ENCODE measurements at regions not wholly inside any gene's neighbourhood (a gene's known extent, or its start where the extent isn't known, plus 50 kb on each side); places are given as distances from the start of the nearest gene placed in this dataset.
"Not testable (repeated sequence)": the region's sequence is repeated elsewhere in the genome, so short reads cannot be mapped to it uniquely, and the experiment has no call there.

DNA sequence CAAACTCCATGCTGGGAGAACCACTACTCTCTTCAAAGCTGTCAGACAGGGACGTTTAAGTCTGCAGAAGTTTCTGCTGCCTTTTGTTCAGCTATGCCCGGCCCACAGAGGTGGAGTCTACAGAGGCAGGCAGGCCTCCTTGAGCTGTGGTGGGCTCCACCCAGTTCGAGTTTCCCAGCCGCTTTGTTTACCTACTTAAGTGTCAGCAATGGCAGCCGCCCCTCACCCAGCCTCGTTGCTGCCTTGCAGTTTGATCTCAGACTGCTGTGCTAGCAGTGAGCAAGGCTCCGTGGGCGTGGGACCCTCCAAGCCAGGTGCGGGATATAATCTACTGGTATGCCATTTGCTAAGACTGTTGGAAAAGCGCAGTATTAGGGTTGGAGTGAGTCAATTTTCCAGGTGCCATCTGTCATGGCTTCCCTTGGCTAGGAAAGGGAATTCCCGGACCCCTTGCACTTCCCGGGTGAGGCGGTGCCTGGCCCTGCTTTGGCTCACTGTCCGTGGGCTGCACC is 190.7 kb downstream of the TTC6 start:
- not testable (repeated sequence) for DNase-seq (ENCODE audit: low spot score)

DNA sequence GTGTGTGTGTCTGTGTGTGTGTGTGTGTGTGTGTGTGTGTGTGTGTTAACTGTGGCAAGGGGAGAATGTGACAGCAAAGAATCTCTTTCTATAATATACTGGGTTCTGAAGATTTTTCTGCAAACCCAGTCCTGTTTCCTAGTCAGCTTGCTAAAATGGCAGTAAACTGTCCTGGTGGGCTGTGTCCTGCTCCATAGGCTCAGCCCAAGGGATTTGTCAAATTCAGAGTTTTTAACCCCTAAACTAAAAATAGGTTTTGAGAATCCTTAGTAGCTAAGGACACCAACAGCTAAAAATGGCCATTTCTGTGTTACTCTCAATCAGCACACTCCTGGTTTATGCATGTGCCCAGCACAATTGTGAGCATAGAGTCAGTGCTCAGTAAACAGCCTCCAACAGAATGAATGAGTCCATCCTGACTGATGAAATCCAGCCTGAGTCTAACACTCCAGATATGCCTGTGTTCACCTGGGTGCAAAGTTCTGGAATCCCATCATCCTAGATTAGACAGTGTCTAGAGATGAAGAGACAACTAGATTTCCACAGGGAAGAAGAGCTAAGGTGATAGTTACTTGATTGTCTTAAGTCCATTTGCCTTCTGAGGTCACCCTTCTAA is 192.6 kb downstream of the TTC6 start:
- no peak for DNase-seq (ENCODE audit: low spot score)

DNA sequence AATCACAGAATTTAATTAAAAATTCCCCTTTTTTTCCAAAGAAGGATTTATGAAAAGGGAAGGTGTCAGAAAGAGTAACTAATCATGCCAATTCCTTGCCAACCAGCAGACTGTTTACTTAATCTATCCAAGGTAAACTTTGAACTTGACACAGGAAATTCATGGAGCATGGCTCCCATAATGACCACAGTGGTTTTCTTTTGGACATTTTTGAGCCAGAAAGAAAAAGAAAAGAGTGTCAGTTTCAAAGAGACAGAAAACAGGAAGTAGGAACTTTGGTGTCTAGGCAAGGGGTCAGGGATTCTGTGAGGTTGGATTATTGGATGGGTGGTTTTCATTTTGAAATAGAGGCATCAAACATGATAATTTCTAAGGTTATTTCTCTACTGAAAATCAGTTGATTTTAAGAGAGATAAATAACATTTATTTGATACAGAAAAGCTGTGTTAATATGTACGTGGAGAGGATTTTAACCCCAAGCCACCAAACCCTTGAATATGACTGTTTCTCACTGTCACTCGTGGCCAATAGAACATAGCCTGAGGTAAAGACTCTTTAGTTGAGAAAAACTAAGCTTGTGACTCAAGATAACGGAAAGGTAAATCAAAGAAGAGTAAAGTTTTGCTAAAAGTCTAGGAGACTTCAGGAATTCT is 196.1 kb downstream of the TTC6 start:
- DNase-seq (ENCODE audit: low spot score), result no peak

DNA sequence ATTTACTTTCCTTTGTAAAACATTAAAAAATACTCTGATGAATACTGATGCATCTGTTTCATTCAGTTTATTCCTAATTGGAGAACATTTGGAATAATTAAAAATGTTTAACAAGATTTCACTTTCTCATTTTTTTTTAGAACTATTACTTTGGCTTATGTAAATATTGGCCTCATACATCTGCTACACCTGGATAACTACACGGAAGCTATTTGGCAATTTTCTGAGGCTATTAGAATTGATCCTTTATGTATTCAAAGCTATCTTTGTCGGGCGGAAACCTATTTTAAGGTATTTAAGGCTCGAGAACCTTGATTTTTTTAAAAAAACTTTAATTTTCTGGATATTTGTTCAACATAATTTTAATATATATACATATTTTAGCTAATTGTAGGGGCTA is 196.7 kb downstream of the TTC6 start:
- no peak for DNase-seq (ENCODE audit: low spot score)

DNA sequence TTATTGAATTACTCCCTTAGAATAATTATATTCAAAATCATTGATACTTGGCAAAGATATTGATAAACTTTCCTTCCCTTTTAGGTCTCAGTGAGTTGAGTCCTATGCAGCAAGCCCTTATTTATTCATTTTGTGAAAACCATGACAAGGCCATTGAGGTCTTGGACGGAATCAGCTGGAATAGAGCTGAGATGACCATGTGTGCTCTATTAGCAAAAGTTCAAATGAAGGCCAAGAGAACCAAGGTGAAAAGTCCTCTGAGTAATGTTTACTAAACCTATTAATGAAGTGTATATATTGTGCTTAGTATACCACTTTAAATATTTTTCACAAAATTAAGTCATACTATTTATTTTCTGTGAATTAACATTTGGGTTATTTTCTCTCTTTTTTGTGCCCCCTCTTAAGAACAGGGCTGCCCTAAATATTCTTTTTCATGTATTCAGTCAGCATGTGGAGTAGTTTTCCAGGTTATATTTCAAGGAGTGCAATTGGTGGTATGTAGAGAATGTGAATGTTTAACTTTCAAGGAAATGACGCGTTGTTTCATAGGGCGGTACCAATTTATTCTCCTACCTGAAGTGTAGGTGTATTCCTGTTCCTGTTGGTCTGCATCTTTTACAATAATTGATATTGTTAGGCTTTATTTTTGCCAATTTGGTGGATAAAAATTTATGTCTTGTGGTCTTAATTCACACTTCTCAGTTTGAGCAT is 201.4 kb downstream of the TTC6 start:
- DNase-seq (ENCODE audit: low spot score), result no peak

DNA sequence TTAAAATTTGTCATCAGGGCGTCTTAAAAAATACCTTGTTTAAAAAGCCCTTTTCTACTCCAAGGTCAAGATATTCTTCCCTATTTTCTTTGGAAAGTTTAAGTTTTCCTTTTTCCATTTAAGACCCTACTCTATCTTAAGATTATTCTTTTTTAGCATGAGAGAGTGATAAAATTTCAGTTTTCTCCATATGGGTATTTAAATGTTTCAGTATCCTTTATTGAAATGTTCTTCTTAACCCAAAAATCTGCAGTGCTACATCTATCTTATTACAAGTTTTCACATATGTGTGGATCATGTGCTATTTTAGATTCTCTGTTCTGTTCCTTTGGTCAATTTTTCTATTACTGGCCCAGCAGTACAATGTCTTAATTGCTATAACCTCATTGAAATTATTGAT is 202.2 kb downstream of the TTC6 start:
- DNase-seq (ENCODE audit: low spot score), result no peak

DNA sequence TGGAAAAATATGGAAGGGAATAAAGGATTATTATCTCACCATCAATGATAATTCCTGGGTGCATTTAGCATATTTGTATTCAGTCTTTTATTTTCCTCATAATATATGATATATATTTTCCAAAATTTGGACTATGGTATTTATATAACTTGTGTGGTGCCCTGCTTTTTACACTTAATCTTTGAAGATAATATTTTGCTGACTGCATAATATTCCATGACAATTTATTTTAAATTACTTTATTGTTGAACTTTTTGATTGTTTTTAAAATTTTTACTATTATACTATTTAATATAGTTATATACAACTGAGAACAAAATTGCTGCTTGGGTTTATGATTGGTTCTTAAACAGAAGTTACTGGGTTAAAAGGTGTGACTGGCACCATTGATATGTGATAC is 212.3 kb downstream of the TTC6 start:
- no peak for DNase-seq (ENCODE audit: low spot score)

DNA sequence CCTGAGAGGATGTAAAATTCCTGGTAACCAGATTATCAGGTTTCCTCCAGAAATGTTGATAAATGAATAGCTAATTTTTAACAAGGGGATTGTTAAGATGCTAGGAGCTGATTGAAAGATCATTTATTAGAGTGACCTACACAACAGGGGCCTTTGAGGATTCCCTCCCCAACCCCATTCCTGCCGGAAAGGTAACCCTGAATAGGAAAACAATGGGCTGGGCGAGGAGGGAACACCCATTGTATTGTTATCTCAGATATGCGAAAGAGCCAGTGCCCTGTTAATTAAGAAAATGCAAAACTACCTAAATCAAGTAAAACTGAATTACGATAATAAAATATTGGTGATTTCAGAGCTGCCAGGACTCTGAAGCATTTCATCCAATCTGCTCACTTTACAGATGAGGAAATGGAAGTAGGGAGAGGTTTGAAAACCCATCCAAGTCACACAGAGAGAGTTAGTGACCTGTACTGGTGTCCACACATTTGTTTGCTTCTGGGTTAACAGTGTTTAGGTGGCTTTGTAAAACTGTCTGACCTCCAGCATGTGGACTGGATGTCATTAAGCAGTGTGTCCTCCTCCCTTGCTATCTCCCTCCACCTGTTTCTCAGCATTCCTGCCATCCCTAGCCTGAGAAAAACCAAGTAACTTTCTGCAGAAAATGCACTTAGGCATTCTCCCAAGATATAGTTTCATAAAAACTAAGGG is 214.8 kb downstream of the TTC6 start:
- DNase-seq (ENCODE audit: low spot score), result no peak

DNA sequence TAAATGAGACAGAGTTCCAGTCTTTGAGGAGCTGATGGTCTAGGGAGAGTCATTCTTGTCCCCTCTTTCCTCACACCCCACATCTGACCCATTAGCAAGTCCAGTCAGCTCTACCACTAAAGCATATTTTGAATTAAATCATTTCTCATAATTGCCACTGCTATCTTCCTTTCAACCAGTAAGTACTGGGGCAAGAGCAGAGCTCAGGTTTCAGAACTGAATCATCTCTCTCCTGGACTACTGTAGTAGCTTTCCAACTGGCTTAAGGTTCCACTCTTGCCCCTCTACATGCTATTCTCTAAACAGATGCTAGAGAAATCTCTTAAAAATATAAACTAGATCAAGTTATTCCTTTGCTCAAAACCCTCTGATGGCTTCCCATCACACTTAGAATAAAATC is 218.3 kb downstream of the TTC6 start:
- DNase-seq (ENCODE audit: low spot score), result no peak

DNA sequence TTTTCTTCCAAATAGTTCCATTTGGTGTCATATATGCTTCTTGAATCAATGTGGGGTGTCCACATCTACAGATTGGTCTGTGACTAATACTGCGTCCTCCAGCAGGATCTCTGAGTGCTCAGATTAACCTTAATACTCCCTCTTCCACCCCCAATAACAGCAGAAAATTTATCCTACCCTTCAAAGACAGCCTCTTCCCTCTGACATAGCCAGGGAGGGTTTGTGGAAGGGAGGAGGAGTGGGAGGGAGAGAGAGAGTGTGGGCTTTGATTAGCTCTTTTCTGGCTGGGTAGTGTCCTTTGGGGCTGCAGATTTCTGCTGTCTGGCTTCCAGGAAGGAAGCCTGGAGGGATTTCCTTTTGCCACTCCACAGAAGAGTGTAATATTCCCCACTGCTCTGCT is 220.7 kb downstream of the TTC6 start:
- DNase-seq (ENCODE audit: low spot score), result no peak

DNA sequence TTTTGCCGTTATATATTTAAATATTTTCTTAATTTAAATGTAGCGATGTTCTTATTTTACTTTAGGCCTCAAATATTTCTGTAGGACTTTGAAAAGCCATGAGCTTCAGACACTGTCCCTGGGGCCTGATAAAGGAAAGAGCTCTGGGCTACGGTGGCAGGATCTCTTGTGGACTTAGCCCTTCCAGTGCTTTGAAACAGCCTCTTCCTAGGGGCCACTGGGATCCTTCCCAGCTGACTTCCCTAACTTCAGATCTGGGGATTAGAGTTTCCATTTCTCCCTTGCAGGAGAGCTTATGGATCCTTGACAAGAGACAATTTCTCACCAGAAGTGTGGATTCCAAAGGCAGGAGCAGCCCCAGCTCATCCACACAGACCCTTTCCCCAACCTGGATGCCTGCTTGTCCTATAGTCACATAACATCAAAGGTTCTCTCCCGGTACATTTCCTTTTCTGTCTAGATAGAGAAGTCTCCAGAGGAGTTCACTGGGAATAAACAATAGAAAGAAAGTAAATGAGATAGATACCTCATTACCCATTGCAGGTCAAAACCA is 221.4 kb downstream of the TTC6 start:
- DNase-seq (ENCODE audit: low spot score), result no peak

DNA sequence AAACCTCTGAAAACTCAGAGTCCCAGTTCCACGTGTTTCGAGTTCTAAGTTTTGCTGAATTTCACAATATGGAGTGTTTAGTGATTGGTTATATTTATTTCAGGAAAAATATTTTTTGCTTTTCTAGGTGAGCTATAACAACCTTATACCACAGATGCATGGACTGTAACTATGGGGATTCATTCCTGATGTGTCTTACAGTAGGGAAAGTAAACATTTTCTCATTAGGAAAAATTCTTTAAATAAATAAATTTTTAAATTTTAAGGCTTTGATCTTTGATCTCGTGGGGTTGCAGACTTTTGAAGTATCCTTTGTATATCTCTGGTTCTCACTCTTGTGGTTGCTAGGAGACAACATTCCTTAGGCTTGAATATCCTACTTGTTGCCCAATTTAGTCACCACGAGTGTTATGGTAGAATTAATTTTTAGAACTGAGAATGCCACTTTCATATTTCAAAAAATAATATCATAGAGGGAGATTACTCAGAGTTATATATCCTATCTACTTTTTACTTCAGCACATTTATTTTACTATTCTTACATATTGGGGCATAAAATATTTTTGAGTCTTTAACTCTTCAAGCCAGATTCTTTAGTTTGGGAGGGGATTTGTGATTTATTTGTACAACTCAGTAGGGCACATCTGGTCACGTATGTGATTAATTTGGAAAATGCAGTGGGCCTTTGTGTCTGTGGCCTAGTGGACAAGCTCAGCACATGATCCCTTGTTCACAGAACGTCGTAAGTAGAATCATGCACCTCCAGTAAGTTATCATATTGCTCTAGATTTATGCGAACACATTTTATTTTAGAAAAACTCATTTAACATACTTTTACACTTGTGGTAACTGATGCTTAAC is 224.0 kb downstream of the TTC6 start:
- peak; percentile 33 for DNase-seq (ENCODE audit: low spot score)

DNA sequence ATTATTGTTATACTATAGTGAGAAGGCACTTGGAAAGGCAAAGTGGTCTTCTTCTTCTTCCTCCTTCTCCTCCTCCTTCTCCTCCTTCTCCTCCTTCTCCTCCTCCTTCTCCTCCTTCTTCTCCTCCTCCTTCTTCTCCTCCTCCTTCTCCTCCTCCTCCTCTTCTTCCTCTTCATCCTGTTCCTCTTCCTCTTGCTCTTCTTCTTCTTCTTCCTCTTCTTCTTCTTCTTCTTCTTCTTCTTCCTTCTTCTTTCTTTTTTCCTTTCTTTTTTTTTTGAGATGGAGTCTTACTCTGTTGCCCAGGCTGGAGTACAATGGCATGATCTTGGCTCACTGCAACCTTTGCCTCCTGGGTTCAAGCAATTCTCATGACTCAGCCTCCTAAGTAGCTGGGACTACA is 225.4 kb downstream of the TTC6 start:
- not testable (repeated sequence) for DNase-seq (ENCODE audit: low spot score)

DNA sequence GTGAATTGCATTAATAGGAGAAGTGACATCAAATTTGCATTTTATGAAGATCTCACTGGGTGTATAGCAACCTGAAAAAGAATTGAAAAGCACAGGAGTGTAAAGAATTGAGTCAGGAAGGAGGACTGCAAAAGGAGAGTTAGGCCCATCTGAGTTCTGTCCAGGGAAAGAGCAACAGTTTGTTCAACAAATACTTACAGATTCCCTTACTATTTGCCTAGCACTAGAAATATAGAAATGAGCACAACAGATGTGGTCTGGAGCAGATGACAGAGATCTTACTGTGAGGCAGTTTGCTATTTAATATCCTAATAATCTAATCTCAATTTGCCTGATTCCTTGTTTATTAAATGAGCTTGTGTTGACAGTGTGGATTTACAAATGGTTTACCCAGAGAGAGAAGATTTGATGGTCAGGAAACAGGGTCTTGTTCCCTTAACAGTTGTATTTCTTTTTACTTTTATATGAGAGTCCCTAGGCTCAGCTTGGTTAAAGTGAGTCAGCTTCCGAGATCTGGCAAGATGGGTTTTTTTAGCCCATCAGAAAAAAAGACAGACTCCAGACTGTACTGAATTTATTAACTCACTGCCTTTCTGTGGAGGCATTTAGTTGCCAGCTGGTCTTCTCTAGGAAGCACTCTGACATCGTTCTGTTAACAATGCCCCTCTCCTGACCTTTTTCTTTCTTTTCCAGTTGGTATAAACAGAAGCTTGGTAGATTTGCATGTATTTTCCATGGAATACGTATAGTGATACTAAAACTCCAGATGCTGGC is 229.7 kb downstream of the TTC6 start:
- no peak for DNase-seq (ENCODE audit: low spot score)

DNA sequence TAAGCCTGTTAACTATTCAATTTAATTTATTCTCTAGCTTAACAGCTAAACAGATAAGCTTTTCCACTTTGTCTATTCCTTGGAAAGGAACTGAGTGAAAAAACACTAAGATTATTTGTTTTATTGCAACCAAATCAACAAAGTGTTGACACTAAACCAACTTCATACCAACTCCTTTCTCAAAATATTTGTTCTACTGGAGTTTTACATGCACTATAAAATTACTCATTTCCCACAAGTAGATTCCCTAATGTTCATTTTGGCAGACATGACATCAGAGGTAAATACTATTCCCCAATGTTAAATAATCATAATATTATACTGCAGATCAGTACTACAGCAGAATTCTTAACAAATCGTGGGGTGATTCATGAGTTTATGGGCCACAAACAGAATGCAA is 231.4 kb downstream of the TTC6 start:
- no peak for DNase-seq (ENCODE audit: low spot score)

DNA sequence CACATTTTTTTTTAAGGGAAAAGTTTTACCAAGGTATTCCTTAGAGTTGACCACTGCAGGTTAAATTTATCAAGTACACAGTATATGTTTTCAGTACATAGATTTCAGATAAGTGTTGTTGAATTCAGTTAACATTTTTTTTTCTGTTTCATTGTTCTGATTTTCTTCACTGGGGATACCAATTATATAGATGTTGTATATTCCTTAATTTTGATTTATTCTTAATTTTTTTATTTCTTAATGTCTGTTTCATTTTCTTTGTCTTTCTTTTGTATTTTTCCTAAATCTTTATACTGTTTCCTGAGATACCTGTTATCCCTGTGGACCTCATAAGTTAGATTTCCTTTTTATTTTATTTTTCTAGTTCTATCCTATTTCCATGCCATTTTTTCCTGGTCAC is 234.8 kb downstream of the TTC6 start:
- DNase-seq (ENCODE audit: low spot score), result no peak

DNA sequence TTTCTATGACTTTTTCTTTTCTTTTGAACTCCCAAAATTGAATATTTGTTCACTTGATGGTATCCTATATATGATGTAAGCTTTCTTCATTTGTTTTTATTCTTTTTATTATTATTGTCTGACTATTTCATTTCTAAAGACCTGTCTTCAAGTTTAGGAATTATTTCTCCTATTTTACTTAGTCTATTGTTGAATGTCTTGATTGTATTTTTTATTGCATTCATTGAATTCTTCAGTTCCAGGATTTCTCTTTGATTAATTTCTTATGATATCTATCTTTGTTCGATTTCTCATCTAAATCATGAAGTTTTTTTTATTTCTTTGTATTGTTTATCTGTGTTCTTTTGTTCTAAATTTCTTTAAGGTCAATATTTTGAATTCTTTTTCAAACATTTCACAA is 238.8 kb downstream of the TTC6 start:
- DNase-seq (ENCODE audit: low spot score), result no peak

DNA sequence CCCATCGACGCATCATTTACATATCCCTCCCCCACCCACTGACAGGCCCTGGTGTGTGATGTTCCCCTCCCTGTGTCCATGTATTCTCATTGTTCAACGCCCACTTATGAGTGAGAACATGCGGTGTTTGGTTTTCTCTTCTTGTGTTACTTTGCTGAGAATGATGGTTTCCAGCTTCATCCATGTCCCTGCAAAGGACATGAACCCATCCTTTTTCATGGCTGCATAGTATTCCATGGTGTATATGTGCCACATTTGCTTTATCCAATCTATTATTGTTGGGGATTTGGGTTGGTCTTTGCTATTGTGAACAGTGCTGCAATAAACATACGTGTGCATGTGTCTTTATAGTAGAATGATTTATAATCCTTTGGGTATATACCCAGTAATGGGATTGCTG is 243.3 kb downstream of the TTC6 start:
- DNase-seq (ENCODE audit: low spot score), result not testable (repeated sequence)

DNA sequence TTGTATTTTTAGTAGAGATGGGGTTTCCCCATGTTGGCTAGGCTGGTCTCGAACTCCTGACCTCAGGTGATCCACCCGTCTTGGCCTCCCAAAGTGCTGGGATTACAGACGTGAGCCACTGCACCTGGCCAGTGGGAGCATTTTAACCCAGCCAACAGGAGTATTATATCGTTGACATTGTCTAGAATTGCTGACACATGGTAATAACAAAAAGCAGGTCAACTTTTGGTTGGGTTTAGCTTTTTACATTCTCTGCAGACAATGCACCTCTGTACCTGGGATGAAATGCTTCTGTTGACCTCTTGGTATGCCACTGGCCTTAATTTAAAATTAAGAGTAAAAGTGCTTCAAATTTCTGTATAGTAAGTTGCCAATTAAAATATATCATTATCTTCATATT is 245.6 kb downstream of the TTC6 start:
- DNase-seq (ENCODE audit: low spot score), result not testable (repeated sequence)

DNA sequence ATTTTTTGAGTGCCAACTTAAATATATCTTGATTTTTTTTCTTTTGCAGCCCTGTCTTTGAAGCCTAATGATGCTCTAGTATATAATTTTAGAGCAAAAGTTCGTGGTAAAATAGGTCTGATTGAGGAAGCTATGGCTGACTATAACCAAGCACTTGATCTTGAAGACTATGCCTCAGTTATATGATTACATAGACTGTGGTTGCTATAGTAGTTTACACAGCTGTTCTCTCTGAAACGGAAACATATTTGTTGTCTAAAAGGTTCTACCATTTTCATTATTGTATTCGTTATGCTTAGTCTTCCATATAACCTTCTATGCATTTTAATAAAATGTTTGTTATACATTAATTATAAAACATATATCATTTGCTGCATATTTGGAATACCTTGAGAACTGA is 246.7 kb downstream of the TTC6 start:
- DNase-seq (ENCODE audit: low spot score), result no peak

Data from SW480 (cell line).